ENCODE measurements at regions not wholly inside any gene's neighbourhood (a gene's known extent, or its start where the extent isn't known, plus 50 kb on each side); places are given as distances from the start of the nearest gene placed in this dataset.

DNA sequence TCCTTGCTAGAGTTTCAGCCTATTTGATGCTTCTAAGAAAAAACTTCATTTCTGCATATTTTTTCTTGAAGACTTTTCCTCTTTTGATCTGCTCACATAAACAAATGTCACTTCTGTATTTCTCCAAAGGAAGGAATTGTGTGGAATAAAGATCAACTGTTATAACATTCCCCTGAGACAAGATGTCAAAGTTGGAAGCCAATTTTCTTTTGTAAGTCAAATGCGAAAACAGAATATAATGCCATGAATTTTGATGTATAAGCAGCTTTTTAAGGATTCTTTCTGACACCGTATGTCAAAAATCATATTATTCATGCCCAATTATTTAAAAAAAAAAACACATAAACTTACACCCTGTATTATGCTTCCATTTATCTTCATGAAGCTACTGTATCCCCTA, 70.3 kb upstream of the NHSL1 start:
- no peak for TF ChIP-seq ZFP30 (CRISPR knock-in tag; IDR thresholded peaks at IDR 0.05)
- no peak for TF ChIP-seq SNAI2 (CRISPR knock-in tag; IDR thresholded peaks at IDR 0.05)
- no peak for TF ChIP-seq TOX (CRISPR knock-in tag; IDR thresholded peaks at IDR 0.05; ENCODE audit: borderline replicate concordance)
- no peak for TF ChIP-seq TCF4 (CRISPR knock-in tag; IDR thresholded peaks at IDR 0.05; ENCODE audit: borderline replicate concordance)
- TF ChIP-seq, protein P1, sequence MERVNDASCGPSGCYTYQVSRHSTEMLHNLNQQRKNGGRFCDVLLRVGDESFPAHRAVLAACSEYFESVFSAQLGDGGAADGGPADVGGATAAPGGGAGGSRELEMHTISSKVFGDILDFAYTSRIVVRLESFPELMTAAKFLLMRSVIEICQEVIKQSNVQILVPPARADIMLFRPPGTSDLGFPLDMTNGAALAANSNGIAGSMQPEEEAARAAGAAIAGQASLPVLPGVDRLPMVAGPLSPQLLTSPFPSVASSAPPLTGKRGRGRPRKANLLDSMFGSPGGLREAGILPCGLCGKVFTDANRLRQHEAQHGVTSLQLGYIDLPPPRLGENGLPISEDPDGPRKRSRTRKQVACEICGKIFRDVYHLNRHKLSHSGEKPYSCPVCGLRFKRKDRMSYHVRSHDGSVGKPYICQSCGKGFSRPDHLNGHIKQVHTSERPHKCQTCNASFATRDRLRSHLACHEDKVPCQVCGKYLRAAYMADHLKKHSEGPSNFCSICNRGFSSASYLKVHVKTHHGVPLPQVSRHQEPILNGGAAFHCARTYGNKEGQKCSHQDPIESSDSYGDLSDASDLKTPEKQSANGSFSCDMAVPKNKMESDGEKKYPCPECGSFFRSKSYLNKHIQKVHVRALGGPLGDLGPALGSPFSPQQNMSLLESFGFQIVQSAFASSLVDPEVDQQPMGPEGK (CRISPR knock-in tag; IDR thresholded peaks at IDR 0.05; ENCODE audit: borderline replicate concordance) = no peak
- no peak for TF ChIP-seq ISL1 (CRISPR knock-in tag; IDR thresholded peaks at IDR 0.05)
- no peak for TF ChIP-seq ZFP3 (CRISPR knock-in tag; IDR thresholded peaks at IDR 0.05)
- no peak for TF ChIP-seq ESRRG (CRISPR knock-in tag; IDR thresholded peaks at IDR 0.05)
- TF ChIP-seq PPARA (CRISPR knock-in tag; IDR thresholded peaks at IDR 0.05; ENCODE audit: borderline replicate concordance) = no peak
